ENCODE measurements at regions not wholly inside any gene's neighbourhood (a gene's known extent, or its start where the extent isn't known, plus 50 kb on each side); places are given as distances from the start of the nearest gene placed in this dataset.

GRCh38 chr3:36192901-36193300 is 187.4 kb upstream of the STAC start:
- no peak for DNase-seq (ENCODE audit: low read depth in 3 of 3)

- DNase-seq (ENCODE audit: low read depth in 3 of 3) = no peak
These were observed 186.9 kb upstream of the STAC start for GRCh38 chr3:36193448-36193847.

GRCh38 chr3:36196058-36196457 is 184.2 kb upstream of the STAC start:
- DNase-seq (ENCODE audit: low read depth in 3 of 3) = no peak

GRCh38 chr3:36197151-36197550 is 183.2 kb upstream of the STAC start:
- DNase-seq (ENCODE audit: low read depth in 3 of 3) = no peak

- DNase-seq (ENCODE audit: low read depth in 3 of 3) = no peak
These were observed 178.8 kb upstream of the STAC start for GRCh38 chr3:36201546-36201945.

GRCh38 chr3:36206956-36207580 is 173.2 kb upstream of the STAC start:
- DNase-seq (ENCODE audit: low read depth in 3 of 3) = no peak

GRCh38 chr3:36210840-36211651 is 169.3 kb upstream of the STAC start:
- no peak for DNase-seq (ENCODE audit: low read depth in 3 of 3)

- DNase-seq (ENCODE audit: low read depth in 3 of 3) = no peak
These were observed 168.7 kb upstream of the STAC start for GRCh38 chr3:36211652-36211999.

GRCh38 chr3:36212251-36212650 is 168.1 kb upstream of the STAC start:
- no peak for DNase-seq (ENCODE audit: low read depth in 3 of 3)

- no peak for DNase-seq (ENCODE audit: low read depth in 3 of 3)
These were observed 165.8 kb upstream of the STAC start for GRCh38 chr3:36214460-36214859.

- no peak for DNase-seq (ENCODE audit: low read depth in 3 of 3)
These were observed 165.1 kb upstream of the STAC start for GRCh38 chr3:36215241-36215640.

- DNase-seq (ENCODE audit: low read depth in 3 of 3) = no peak
These were observed 160.9 kb upstream of the STAC start for GRCh38 chr3:36219398-36219797.

- DNase-seq (ENCODE audit: low read depth in 3 of 3) = no peak
These were observed 160.1 kb upstream of the STAC start for GRCh38 chr3:36220173-36220572.

GRCh38 chr3:36221975-36222374 is 158.3 kb upstream of the STAC start:
- no peak for DNase-seq (ENCODE audit: low read depth in 3 of 3)

- no peak for DNase-seq (ENCODE audit: low read depth in 3 of 3)
These were observed 152.3 kb upstream of the STAC start for GRCh38 chr3:36227980-36228379.

GRCh38 chr3:36229496-36229895 is 150.8 kb upstream of the STAC start:
- DNase-seq (ENCODE audit: low read depth in 3 of 3) = no peak

- DNase-seq (ENCODE audit: low read depth in 3 of 3) = no peak
These were observed 147.4 kb upstream of the STAC start for GRCh38 chr3:36232797-36233489.

- no peak for DNase-seq (ENCODE audit: low read depth in 3 of 3)
These were observed 135.6 kb upstream of the STAC start for GRCh38 chr3:36244728-36245127.

GRCh38 chr3:36248374-36248773 is 131.9 kb upstream of the STAC start:
- DNase-seq (ENCODE audit: low read depth in 3 of 3) = no peak

GRCh38 chr3:36250191-36250590 is 130.1 kb upstream of the STAC start:
- no peak for DNase-seq (ENCODE audit: low read depth in 3 of 3)

GRCh38 chr3:36257158-36257852 is 123.0 kb upstream of the STAC start:
- DNase-seq (ENCODE audit: low read depth in 3 of 3) = no peak

GRCh38 chr3:36258421-36258820 is 121.9 kb upstream of the STAC start:
- no peak for DNase-seq (ENCODE audit: low read depth in 3 of 3)

Data from stimulated activated CD4-positive, alpha-beta T cell treated with anti-CD3 and anti-CD28 coated beads, TNF-alpha, amount 100 ng/mL, for 48 hours (primary cell).